HG03378 (cell line): ENCODE measurements at regions not wholly inside any gene's neighbourhood (a gene's known extent, or its start where the extent isn't known, plus 50 kb on each side); places are given as distances from the start of the nearest gene placed in this dataset.

Experiments
- ATAC-seq: cut with Tn5 transposase; IDR thresholded peaks from one replicate; pipeline ENCODE4 v1.9.1; 2021; ENCODE audit warnings: mild to moderate bottlenecking, moderate library complexity; ENCODE audit not compliant: unreplicated experiment

DNA sequence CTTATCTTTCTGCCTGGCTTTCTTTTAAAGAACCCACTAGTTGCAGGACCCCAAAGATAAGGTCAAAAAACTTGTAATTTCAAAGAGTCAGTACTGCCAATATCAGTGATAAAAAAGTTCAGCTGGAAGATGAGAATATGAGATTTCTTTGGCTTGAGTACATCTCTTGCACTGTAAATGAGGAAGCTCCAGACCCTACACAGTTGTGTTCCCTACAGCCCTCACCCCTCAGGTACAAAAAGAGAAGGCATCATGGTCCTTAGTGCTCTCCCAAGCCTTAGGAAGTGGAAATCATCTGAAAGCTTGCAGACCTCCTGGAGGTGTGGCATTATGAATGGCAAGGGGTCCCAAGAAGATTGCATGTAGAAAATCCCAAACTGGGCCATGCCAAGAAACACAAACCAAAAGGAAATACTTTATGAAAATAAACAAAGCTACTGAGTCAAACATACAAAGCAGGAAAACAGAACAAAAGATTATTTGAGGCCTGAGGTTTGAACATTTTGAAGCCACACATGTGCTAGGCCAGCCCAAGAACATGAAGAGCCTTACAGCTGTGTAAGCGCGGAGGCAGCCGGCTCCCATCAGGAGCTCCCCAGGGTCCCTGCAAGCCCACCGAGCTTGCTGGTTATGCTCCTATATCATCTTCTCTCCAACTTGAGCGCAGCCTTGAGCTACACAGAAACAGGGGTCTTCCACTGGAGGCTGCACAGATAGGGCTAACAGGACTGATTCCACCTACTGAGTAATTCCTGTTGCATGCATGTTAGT, 217.0 kb downstream of the OSR1 start:
- ATAC-seq: no peak

DNA sequence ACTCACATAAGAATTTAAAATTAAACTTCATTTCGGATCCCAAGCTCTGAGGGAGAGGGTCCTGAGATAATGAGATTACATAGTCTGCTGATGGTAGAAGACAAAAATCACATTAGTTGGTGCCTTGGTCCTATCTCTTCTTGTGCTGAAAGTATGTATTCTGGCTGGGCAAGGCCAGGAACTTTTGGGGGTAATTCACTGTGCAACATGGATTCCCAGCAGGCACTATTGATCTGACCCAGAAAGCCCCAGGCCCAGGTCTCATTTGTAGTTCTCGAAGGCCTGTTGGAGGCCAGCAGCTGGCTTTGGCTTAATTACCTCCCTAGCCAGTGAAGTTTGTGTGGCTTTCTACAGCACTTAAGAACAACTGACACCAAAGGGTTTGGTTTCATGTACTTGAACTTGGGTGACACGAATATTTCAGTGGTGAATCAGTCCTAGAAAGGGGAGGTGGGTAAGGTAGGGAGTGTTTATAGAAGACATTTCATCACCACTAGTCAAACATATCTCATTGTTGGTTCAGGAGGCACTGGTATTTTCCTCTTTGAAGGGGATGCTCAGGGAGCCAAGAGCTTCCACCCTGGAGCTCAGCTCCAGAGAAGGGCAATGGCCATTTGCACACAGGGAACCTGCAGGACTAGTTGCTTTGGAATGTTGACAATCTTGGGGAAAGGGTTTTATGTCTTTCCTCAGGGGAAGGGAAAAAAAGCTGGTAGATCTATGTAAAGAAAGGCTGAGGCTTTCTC, 217.8 kb downstream of the OSR1 start:
- no peak for ATAC-seq

- no peak for ATAC-seq
These were observed 219.0 kb downstream of the OSR1 start for GRCh38 chr2:19139386-19139785.

GRCh38 chr2:19138264-19138825, 220.1 kb downstream of the OSR1 start:
- ATAC-seq: no peak

GRCh38 chr2:19137433-19137832, 221.0 kb downstream of the OSR1 start:
- no peak for ATAC-seq

DNA sequence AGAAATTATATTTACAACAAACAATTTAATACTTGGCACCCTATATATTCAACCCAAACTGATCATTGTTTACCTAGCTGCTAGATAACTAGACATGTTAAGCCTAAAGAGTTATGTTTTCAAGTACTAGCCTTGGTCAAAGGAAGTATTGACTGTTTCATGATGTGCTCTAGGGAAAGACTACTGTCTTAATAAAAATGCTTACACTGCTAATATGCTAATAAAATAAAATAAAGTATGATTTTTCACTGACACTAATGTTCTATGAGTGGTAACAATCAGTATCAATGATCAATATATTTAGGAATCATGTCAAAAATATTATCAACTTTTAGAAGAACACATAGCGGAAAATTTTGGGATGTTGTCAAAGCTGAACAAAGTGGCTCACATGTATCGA, 225.5 kb downstream of the OSR1 start:
- no peak for ATAC-seq

GRCh38 chr2:19131871-19132270, 226.6 kb downstream of the OSR1 start:
- ATAC-seq: no peak

DNA sequence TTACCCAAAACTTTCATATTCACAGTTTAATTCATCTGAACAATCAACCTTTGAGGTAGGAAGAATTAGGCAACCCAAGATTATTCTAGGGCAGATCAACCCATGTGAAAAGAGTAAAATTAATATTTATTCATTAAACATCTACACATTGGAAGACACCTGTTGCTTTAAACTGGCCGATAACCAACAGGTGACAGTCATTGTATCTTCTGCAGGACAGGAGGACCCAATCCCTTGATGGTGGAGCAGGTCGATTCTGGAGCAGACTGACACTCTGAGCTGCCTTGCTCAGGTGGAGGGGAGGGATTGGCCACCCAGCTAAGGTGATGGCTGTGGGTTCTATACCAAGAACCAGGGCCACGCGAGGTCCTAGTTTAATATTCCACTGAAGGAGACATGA, 230.3 kb downstream of the OSR1 start:
- ATAC-seq: no peak

- ATAC-seq: no peak
These were observed 230.8 kb downstream of the OSR1 start for GRCh38 chr2:19127616-19128015.

GRCh38 chr2:19125901-19126680, 232.3 kb downstream of the OSR1 start:
- ATAC-seq: no peak

DNA sequence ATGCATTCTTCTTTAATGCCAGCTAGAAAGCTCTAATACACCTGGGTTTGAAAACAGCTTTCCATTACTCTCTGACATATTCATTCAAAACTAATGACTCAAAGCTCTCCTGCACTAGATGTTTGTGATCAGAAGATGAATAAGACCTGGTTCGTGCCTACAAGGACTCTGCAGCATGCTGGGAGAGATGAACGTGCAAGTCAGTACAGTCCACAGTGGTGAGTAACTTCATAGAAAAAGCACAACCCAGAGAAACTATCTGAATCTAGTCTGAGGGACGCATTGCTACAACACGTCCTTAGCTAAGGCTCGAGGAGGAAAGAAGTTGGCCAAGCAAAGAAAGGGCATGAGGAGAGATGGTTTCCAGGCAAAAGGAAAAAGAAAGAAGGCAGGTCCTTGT, 234.3 kb downstream of the OSR1 start:
- ATAC-seq: no peak

DNA sequence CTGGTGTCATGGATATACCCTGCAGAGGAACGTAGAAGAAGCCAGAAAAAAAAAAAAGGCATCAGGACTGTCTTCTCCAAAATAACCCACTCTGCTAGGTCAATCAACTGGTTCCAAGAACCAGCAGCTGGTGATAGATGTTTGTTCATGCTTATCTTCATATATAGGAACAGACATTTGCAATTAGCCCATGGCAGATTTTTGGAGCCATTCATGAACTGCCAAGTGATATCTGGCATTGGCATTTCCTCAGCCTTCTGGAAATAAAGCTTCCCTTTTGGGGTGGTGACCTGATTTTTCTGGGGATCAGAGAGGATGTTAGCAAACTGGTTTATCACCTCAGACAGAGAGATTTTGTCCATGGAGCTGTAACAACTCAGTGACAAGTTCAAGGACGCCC, 234.9 kb downstream of the OSR1 start:
- no peak for ATAC-seq

DNA sequence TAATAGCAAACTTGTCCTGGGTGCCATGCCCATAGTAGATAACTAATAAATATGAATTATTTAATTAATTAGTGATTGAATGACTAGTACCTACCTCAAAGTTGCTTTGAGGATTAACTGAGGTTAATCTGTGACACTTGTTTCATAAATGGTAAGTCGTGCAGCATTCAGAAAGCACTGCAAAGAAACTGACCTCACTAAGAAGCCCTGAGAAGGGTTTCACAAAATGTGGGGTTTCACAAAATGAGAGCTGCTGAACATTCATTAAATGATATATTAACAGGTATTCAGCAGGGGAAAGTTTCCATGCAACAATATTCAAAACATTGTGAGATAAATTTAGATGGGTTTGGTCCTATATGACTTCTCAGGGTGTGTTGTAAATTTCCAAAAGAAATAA, 236.2 kb downstream of the OSR1 start:
- no peak for ATAC-seq

GRCh38 chr2:19120941-19121750, 237.3 kb downstream of the OSR1 start:
- no peak for ATAC-seq

DNA sequence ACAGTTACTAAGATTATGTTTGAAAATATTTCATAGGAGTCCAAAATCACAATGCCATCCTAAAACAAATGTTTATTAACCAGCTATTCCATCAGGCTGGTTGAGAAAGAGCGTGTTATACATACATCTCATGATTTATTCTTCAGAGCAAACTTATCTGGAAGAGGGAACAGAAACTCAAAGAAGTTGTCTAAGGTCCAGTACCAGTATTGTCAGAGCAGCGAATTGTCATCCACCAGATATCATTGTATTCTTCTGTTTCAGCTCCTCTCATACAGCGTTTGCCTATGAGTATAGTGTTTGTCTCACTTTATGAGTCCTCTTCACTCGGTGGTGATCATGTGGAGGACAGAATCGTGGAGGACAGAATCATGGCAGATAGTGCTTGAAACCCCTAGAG, 238.2 kb downstream of the OSR1 start:
- no peak for ATAC-seq

DNA sequence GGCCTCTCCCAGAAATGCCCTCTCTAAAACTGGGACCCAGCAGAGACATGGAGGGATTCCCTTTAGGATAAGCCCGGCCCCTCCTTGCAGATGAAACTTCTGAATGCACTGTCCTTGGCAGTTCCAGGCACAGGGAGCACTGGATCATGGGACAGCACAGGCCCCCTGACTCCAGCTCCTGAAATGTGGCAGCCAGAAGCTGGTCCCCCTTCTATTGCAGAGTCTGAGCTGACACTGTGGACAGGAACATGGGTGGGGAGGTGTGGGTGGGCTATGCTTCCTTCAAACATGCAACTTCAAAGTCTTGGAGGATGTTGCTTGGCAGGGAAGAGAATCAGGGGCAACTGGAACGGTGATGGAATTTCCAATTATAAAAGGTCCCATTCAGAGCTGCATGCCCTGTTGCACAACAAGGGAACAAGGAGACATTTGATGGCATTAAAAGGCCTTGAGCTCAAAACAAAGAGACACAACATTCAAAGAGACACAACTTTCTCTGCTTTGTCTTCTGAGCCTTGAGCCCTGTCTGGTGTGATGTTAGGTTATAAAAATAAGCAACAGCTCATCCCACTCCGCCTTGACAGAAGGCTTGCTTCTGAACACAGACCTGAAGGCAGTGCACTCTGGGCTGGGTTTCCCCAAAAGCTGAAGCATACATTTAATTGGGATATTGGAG, 239.0 kb downstream of the OSR1 start:
- no peak for ATAC-seq

- ATAC-seq: no peak
These were observed 241.5 kb downstream of the OSR1 start for GRCh38 chr2:19116918-19117317.

DNA sequence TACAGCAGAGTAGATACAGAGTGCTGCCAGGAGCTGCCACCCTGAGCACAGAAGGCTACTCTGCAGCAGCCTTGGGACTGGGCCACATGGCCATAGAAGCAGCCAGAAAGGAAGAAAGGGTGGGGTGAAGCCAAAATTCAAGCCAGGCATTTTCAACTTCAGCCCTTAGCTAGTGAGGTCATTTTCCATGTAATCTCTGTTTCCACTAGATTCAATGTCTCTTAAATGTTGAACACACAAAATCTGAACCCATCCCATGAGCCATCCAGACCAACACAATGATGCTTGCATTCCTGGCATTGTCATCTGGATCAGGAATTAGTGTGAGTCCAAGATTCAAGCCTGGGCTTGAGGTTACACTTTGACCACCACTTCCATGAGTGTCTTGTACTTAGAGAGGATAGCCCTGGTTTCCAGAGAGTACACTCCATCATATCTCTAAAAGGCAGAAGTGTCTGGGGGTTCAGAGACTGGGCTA, 243.6 kb downstream of the OSR1 start:
- ATAC-seq: no peak

GRCh38 chr2:19114126-19114525, 244.3 kb downstream of the OSR1 start:
- ATAC-seq: no peak

GRCh38 chr2:19111354-19111753, 247.1 kb downstream of the OSR1 start:
- ATAC-seq: no peak
